IgD-negative memory B cell (primary cell): ENCODE measurements at regions not wholly inside any gene's neighbourhood (a gene's known extent, or its start where the extent isn't known, plus 50 kb on each side); places are given as distances from the start of the nearest gene placed in this dataset.

ENCODE experiments used
- H3K27ac Mint-ChIP-seq, 3 donors: one replicate each; pipeline ENCODE4 v1.8.0; 2020 to 2022; ENCODE audit warnings: mild to moderate bottlenecking in 3 of 3, mixed read lengths in 3 of 3, moderate library complexity in 1 of 3
- H3K27me3 Mint-ChIP-seq: one replicate; pipeline ENCODE4 v1.8.0; 2021; ENCODE audit warnings: mixed read lengths
- H3K36me3 Mint-ChIP-seq: one replicate; pipeline ENCODE4 v1.8.0; 2020; ENCODE audit warnings: mild to moderate bottlenecking, mixed read lengths
- H3K4me1 Mint-ChIP-seq, 3 donors: one replicate each; pipeline ENCODE4 v1.8.0; 2020 to 2022; ENCODE audit warnings: mixed read lengths in 3 of 3, mild to moderate bottlenecking in 1 of 3
- H3K4me3 Mint-ChIP-seq, 4 donors: one replicate each; pipeline ENCODE4 v1.8.0; 2020 to 2022; ENCODE audit warnings: mild to moderate bottlenecking in 4 of 4, mixed read lengths in 4 of 4, moderate library complexity in 3 of 4
- H3K9me3 Mint-ChIP-seq, 3 donors: one replicate each; pipeline ENCODE4 v1.8.0; 2020 to 2021; ENCODE audit warnings: mixed read lengths in 3 of 3, mild to moderate bottlenecking in 1 of 3

DNA sequence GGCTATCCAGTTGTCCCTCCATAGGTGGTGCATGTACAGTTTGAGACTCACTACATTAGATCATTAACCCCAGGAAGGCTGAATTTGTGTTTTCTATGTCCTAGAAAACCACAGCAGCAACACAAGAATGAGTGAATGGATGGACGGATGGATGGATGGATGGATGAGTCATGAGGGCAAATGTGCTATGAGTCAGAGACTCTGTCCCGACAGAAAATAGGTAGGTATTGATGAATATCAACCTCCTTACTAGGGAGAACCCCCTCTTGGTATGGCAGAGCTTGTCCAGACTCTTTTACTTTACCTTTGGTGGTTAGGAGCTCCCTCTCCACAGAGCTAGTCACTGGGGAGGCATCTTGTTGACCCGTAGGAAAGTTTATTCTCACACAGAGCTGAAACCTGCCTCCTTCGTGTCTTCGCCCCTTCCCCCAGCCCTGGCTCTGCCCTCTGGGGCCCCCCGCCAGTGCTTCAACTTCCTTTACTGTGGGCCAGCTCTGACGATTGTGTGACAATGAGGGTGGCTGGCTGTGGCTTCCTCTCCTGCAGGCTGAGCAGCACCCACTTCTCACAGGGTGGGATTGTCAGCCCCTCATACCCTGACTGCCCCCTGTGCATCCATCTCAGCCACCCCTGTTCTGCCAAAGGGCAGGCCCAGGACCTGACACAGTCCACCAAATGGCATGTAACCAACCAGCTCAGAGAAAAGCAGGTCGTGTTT lies 145.2 kb downstream of the FOXD2 start:
- Mint-ChIP-seq H3K9me3 (peaks cover 0 to 2% (median 0%) of the 10 kb centered on the region in 3 donors), H3K4me1 (no peaks in the 10 kb centered on the region), H3K27ac (peak overlapping the region in 1 of 3 donors; percentile 85), H3K4me3 (no peak overlapping the region), H3K36me3 (no peaks in the 10 kb centered on the region), H3K27me3 (peaks cover 7% of the 10 kb centered on the region)

DNA sequence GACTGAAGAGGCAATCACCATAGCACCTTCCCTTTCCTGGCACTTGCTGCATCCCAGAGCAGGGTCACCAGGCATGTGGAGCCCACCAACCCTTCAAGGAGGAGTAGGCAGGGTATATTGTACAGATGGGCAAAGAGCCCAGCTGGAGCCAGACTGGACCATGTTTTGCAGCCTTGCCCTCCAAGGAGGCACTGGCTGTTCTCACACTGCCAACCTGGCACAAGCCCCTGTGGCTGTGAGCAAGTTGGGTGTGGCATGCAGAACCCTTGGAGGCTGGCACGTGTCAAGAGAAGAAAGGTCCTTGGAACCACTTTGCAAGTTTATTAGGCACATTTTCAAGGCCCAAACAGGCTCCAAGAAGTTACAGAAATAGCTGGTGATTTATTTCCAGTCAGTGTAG lies 146.4 kb downstream of the FOXD2 start:
- Mint-ChIP-seq H3K9me3 (no peaks in the 10 kb centered on the region), H3K4me3 (no peak overlapping the region), H3K27me3 (peaks cover 7% of the 10 kb centered on the region), H3K4me1 (no peaks in the 10 kb centered on the region), H3K27ac (no peak overlapping the region), H3K36me3 (no peaks in the 10 kb centered on the region)

DNA sequence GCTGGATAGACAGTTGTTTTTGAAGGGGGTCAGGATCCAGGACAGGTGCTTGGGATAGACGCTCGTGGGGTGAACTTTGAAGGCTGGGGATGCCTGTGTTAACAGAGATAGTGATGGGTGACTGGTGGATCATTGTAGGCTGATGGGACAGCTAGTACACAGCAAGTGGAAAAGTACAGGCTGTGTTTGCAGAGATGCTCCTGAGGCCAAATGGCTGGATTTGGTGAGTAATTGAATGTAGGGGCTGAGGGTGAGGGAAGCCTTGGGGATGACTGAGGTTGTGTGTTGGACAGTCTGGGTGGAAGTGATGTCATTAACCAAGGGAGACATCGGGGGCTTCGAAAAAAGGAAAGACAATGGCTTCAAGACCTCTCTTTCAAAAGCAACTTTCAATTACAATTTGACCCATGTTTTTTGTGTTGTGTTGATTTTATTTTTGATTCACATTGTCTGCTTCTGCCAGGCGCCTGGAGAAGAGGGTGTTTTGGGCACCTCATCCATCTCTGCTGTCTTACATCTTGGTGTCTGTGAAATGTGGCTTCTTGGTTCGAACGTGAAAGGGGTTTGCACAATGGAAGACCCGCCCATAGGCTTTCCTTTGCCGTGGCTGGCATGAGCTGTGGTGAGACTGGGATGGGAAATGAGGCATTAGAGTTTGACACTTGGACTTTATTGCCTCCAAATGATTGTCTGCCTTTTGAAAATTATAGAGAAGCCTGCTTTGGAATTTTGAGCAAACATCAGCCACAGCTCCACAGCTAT lies 147.5 kb downstream of the FOXD2 start:
- no peaks in the 10 kb centered on the region for H3K4me1 Mint-ChIP-seq
- H3K27me3 Mint-ChIP-seq, result peaks cover 4% of the 10 kb centered on the region
- no peak overlapping the region for H3K4me3 Mint-ChIP-seq
- H3K36me3 Mint-ChIP-seq, result no peaks in the 10 kb centered on the region
- no peaks in the 10 kb centered on the region for H3K9me3 Mint-ChIP-seq
- H3K27ac Mint-ChIP-seq, result no peak overlapping the region

DNA sequence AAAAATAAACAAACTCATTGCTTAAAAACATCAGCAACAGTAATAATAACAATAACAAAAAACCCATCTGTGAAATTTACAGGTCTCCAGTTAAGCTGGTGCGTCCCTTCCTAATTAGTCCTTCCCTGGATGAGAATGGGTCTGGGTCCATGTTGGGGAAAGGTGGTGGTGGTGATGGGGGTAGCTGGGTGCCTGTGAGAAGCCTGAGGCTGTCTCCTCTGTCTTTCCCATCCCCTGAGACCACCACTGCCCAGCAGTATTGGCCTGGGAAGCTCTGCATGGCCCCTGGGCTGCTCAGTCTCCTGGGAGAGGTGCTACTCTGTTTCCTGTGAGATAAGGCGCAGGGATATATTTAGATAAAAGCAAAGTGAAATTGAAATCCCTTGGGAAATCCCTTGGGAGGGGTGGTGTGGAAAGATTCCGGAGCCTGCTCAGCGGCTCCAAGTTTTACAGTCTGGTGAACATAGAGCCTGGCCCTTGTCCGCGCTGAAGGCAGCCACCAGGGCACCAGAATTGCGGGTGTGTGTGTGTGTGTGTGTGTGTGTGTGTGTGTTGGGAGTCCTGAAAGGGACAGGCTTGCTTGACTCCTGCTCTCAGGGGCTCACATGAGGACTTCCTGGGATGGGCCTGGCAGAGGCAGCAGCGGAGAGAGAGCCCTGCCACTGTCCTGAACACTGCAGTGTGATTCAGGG lies 150.2 kb downstream of the FOXD2 start:
- Mint-ChIP-seq H3K27me3 (peaks cover 9% of the 10 kb centered on the region), H3K36me3 (no peaks in the 10 kb centered on the region), H3K9me3 (no peaks in the 10 kb centered on the region), H3K4me3 (no peak overlapping the region), H3K27ac (no peak overlapping the region), H3K4me1 (peaks cover 0 to 4% (median 0%) of the 10 kb centered on the region in 3 donors)

DNA sequence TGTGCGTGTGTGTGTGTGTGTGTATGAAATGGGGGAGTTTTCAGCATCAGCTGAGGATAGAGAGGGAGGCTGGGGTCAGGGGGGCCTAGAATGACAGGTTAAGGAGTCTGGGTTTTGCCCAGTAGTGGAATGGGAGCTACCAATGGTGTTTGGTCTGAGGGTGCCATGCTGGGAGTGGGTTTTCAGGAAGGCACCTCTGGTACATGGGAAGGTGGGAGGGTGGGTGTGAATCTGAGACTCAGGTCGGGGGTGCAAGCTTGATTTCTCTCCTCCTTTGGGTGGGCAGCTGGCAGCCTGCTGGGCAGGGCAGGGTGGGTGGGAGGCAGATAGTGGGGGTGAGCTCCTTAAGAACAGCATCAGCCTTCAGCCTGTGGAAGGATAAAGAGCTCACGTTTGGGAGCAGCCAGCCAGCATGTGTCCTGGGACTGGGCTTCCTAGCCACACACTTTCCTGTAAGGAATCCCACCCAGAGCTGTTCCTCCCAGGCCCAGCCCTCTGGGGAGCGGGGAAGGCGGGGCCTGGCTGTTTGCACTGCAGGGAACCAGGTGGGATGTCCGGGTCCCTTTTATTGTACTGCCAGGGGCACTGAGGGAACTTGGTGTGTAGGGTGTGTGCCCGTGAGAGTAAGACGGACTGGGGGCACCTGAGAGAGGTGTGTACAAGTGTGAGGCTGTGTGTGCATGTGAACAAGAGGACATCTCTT lies 152.8 kb downstream of the FOXD2 start:
- H3K27me3 Mint-ChIP-seq, result peaks cover 7% of the 10 kb centered on the region
- H3K9me3 Mint-ChIP-seq, result no peaks in the 10 kb centered on the region
- H3K27ac Mint-ChIP-seq, result no peak overlapping the region
- no peaks in the 10 kb centered on the region for H3K36me3 Mint-ChIP-seq
- H3K4me1 Mint-ChIP-seq, result peaks cover 0 to 6% (median 0%) of the 10 kb centered on the region in 3 donors
- H3K4me3 Mint-ChIP-seq, result no peak overlapping the region

DNA sequence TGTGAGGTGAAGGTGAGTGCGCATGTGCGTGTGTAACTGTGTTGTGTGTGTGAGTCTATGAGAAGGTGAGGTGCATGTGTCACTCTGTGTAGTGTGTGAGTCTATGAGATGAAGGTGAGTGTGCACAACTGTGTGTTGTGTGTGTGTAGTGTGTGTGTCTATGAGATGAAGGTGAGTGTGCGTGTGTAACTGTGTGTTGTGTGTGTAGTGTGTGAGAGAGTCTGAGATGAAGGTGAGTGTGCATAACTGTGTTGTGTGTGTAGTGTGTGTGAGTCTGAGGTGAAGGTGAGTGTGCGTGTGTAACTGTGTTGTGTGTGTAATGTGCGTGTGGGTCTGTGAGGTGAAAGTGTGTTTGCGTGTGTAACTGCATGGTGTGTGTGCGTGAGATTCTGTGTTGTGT lies 154.0 kb downstream of the FOXD2 start:
- Mint-ChIP-seq H3K4me3 (no peak overlapping the region), H3K4me1 (peaks cover 0 to 6% (median 0%) of the 10 kb centered on the region in 3 donors), H3K27me3 (peaks cover 9% of the 10 kb centered on the region), H3K36me3 (no peaks in the 10 kb centered on the region), H3K9me3 (no peaks in the 10 kb centered on the region), H3K27ac (no peak overlapping the region)

DNA sequence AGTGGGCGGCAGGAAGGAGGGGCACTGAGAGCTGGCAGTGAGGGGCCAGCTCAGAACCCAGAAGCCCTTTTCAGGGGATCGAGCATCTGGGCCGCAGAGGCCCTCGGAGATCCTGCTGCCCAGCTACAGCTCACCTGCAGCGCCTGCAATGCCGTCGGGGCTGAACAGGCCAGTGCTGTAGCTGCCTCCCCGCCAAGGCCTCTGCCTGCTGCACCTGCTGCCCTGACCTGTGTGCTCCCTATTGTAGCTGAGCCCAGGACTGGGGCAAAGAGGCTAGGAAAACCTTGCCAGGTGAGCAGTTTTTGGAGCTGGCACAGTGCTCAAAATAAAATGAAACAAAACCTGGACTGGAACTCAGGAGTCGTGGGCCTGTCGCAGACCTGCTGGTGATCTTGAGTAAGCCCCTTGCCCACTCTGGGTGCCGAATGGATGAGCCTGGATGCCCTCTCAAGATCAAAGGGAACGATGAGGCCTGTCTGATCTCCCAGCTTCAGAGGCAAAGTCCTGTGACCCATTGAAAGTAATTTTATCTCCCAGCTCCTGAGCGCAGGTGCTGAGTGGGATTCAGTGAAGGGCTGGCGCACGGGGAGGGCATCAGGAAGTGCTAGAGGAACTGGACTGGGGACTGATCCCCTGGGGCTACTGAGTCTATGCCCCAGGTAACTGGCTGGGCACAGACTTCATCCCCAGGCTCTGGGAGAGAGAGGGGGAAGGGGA lies 154.6 kb downstream of the FOXD2 start:
- Mint-ChIP-seq H3K9me3 (peaks cover 0 to 1% (median 0%) of the 10 kb centered on the region in 3 donors), H3K4me1 (peaks cover 0 to 6% (median 0%) of the 10 kb centered on the region in 3 donors), H3K27me3 (peaks cover 9% of the 10 kb centered on the region), H3K4me3 (peak overlapping the region in 1 of 4 donors; percentile 84), H3K36me3 (no peaks in the 10 kb centered on the region), H3K27ac (no peak overlapping the region)

DNA sequence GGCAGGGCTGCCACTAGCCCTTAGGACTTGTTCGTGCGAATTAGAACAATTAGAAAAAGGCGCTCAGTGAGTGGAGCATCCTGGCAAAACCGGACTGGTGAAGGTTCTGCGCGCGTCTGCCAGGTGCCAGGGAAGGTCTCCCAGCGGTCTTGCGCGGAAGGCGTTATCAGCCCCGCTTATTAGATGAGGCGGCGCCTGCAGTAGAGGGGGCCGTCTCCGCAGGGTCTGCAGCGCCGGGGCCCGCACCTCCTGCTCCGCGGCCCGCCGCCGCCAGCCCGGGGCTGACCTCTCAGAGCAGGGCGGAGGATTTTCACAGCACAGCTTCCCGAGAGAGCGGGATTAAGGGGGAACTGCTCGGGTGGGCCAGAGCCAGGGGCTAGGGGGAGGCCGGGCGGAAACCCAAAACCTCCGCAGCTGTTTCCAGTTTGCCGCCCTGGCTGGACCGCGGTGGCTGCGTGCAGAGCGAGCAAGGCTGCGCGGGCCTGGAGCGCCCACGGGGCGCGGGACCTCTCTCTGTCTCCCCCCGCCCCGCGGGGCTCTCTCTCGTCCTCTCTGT lies 155.2 kb downstream of the FOXD2 start:
- H3K27ac Mint-ChIP-seq, result no peak overlapping the region
- peaks cover 9% of the 10 kb centered on the region for H3K27me3 Mint-ChIP-seq
- no peaks in the 10 kb centered on the region for H3K36me3 Mint-ChIP-seq
- peaks cover 0 to 5% (median 0%) of the 10 kb centered on the region in 3 donors for H3K9me3 Mint-ChIP-seq
- no peak overlapping the region for H3K4me3 Mint-ChIP-seq
- H3K4me1 Mint-ChIP-seq, result peaks cover 0 to 6% (median 0%) of the 10 kb centered on the region in 3 donors

DNA sequence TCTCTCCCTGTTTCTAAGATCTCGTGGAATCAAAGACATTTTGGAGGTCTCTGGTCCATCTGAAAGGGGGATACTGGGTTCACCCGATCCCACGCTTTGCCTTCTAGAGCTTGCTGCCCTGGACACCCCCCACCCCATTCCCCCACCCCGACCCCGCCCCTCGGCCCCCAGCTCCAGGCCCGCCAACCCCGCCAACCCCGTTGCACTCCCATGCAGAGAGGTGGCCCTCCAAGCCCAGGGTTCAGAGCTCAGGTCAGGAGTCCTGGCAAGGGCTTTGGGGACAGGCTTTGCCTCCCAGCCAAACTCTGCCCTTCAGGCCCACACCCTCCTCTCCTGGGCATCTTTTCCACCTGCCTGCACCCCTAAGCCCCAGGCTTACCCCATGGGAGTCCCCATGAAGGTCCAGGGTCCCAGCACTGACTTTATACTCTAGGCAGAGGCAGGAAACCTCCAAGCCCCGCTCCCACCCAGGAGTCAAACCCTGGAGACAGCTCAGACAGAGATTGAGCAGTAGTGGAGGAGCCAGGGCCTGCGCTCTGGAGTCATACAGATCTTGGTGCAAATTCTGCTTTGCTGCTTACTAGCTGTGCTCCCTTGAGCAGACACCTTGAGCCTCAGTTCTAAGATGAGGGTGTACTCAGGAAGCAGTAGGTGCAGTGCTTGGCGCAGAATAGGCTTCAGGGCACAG lies 155.9 kb downstream of the FOXD2 start:
- no peak overlapping the region for H3K27ac Mint-ChIP-seq
- peaks cover 0 to 6% (median 0%) of the 10 kb centered on the region in 3 donors for H3K4me1 Mint-ChIP-seq
- H3K4me3 Mint-ChIP-seq, result no peak overlapping the region
- H3K27me3 Mint-ChIP-seq, result peaks cover 9% of the 10 kb centered on the region
- H3K36me3 Mint-ChIP-seq, result no peaks in the 10 kb centered on the region
- peaks cover 0 to 5% (median 0%) of the 10 kb centered on the region in 3 donors for H3K9me3 Mint-ChIP-seq

DNA sequence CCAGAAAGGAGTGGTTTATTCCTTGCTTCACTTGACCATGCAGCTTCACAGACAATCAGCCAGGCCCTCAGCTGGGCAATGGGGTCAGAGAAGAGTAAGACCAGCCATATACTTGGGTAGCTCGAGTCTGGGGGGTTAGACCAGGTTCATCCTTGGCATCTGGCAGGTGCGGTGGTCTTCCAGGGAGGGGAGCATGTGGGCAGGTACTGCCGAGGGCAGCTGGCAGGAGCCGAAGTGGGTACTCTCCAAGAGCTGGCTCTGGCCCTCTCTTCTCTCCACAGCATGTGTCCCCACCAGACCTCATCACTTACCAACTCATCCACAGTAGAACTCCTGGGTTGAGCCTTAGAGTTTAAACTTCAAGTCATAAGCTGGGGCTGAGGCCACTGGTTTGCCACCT lies 156.8 kb downstream of the FOXD2 start:
- H3K27me3 Mint-ChIP-seq, result peaks cover 9% of the 10 kb centered on the region
- H3K4me1 Mint-ChIP-seq, result peaks cover 0 to 6% (median 0%) of the 10 kb centered on the region in 3 donors
- peaks cover 1 to 12% (median 4%) of the 10 kb centered on the region in 3 donors for H3K9me3 Mint-ChIP-seq
- no peaks in the 10 kb centered on the region for H3K36me3 Mint-ChIP-seq
- H3K4me3 Mint-ChIP-seq, result peak overlapping the region in 1 of 4 donors; percentile 35
- no peak overlapping the region for H3K27ac Mint-ChIP-seq

DNA sequence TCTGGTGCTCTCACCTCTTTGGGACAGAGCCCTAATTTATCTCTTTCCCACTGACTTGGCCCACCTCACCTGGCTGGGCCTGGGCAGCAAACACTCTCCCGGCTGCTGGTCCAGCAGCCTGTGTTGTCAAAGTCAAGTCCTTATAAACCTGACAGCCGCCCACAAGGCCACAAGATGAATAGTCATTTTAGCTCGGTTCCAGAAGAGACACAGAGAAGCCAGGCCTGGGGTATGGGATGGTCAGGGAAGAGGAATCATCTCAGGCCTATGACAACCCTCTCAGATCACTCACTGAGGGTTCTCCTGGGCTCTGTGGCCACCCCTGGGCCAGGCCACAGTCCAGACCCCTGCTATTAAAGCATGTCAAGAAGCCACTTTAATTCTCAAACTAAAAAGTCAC lies 158.5 kb downstream of the FOXD2 start:
- Mint-ChIP-seq H3K27me3 (peaks cover 9% of the 10 kb centered on the region), H3K36me3 (no peaks in the 10 kb centered on the region), H3K27ac (no peak overlapping the region), H3K4me3 (no peak overlapping the region), H3K4me1 (peaks cover 0 to 6% (median 0%) of the 10 kb centered on the region in 3 donors), H3K9me3 (peaks cover 1 to 19% (median 11%) of the 10 kb centered on the region in 3 donors)

DNA sequence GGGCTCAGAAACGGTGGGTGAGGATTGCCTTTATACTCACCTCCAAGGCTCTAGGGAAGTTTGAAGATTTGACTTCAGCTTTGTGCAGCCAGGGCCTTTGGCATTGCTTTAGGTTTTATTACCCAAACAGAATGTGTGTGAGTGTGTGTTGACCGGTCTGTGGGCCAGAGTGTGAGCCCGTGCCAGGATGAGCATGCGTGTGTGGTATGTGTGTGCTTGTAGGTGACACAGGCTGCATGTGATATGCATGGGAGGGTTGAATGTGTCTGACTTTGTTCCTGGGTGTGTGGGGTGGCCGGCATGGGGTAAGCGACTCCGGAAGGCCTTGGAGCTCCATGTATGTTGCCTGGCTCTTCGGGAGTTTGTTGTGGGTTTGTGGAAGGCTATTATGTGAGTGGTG lies 160.5 kb downstream of the FOXD2 start:
- Mint-ChIP-seq H3K27me3 (peaks cover 4% of the 10 kb centered on the region), H3K4me3 (no peak overlapping the region), H3K36me3 (no peaks in the 10 kb centered on the region), H3K27ac (no peak overlapping the region), H3K9me3 (peaks cover 5 to 25% (median 19%) of the 10 kb centered on the region in 3 donors), H3K4me1 (peaks cover 0 to 1% (median 0%) of the 10 kb centered on the region in 3 donors)

DNA sequence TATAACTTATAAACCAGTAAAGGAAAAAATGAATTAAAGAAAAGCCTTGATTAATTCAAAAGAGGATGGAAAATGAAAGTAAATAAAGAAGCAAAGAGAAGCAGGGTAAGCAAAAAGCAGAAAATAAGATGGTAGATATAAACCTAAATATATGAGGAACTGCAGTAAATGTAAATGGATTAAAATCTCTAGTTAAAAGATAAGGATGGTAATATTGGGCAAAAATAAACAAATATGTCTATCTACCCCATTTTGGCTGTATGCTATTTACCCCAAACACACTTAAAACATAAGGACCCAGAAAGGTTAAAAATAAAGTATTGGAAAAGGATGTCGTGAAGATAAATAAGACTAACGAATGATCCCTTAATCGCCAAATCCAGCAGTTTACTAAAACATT lies 161.9 kb downstream of the FOXD2 start:
- Mint-ChIP-seq H3K27ac (no peak overlapping the region), H3K27me3 (peaks cover 4% of the 10 kb centered on the region), H3K9me3 (peaks cover 7 to 28% (median 19%) of the 10 kb centered on the region in 3 donors), H3K4me1 (no peaks in the 10 kb centered on the region), H3K36me3 (no peaks in the 10 kb centered on the region), H3K4me3 (no peak overlapping the region)
